NCI-H1930 (cell line): ENCODE measurements at regions not wholly inside any gene's neighbourhood (a gene's known extent, or its start where the extent isn't known, plus 50 kb on each side); places are given as distances from the start of the nearest gene placed in this dataset.
"Not testable (repeated sequence)": the region's sequence is repeated elsewhere in the genome, so short reads cannot be mapped to it uniquely, and the experiment has no call there.

ENCODE experiments used
- DNase-seq, 2 experiments: peaks; one replicate each; lab custom pipeline; 2025; lab: John Stamatoyannopoulos, UW

DNA sequence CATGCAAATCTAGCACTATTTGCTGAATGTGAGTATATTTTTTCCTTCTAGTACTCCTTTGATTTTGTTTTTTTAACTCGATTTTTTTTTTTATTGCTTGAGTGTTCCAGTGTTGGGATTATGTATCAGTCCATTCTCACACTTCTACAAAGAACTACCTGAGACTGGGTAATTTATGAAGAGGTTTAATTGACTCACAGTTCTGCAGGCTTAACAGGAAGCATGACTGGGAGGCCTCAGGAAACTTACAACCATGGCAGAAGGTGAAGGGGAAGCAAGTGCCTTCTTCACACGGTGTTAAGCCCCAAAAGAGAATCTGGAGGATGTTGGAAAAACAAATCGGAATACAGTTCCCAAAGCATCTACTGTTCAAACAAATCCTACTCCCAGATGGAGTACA lies 69.1 kb downstream of the ZNF518B start:
- not testable (repeated sequence) for DNase-seq

DNA sequence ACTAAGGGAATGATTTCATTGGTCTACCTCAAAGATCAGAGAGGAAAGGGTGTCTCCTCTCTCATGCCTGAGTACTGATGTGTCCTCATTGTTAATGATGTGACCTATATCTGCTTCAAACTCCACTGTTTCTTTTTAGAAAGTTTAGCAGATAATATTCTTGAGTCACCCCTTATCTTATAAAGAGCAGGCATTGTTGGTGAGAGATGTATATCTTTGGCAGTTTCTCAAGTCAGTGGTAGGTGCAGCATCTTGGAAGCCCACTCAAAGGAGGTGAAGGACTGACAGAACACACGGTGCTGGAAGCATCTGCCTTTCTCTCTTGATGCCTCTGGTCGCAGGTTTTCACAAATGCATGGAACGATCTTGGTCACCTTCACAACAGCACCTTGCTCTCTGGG lies 71.2 kb downstream of the ZNF518B start:
- no peak for DNase-seq

DNA sequence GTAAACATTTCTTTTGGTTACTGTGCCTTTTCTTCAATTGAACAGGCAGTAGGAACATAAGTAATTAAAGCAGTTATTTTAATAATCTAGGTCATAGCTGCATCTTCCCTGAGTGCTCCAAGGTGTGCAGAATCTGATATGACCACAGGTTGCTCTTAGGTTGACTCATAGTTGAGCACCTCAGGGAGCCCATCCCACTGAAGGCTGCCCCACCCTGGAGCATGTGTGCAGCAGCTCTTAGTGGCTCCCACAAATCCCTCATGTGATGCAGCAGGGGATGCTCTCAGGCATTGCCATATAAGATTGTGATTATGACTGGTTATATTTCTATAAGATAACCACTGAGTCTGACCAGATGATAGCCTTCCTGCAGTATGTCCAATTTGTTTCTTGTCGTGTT lies 72.3 kb downstream of the ZNF518B start:
- no peak for DNase-seq

DNA sequence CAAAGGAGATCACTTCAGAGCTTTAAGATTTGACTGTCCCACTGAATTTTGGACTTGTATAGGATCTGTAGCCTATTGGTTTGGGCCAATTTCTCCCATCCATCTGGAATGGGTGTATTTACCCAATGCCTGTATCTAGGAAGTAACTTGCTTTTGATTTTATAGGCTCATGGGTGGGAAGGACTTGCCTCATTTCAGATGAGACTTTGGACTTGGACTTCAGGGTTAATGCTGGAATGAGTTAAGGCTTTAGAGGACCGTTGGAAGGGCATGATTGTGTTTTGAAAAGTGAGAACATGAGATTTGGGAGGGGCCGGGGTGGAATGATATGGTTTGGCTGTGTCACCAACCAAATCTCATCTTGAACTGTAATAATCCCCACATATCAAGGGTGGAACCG lies 73.8 kb downstream of the ZNF518B start:
- no peak for DNase-seq

DNA sequence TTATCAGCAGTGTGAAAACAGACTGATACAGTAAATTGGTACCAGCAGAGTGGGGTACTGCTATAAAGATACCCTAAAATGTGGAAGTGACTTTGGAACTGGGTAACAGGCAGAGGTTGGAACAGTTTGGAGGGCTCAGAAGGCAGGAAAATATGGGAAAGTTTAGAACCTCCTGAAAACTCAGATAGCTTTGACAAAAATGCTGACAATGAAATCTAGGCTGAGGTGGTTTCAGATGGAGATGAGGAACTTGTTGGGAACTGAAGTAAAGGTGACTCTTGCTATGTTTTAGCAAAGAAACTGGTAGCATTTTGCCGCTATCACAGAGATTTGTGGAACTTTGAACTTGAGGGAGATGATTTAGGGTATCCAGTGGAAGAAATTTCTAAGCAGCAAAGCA lies 75.1 kb downstream of the ZNF518B start:
- not testable (repeated sequence) for DNase-seq

DNA sequence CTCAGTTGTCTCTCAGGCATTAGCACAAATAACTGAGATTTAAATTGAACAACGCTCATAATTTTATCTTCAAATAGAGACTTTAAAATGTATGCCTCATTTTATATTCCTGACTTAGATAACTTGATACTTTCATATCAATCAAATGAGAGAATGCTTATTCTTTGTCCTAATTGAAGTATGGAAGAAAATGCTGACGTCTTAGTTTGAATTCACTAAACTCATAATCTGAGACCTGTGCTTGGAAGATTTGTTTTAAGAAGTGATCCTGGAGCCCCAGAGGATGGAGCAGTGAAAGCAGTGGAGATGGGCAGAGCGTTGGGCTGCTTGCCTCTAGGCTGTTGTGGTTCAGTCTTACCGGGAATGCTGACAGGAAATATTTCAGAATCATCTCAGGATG lies 76.1 kb downstream of the ZNF518B start:
- DNase-seq, result no peak

DNA sequence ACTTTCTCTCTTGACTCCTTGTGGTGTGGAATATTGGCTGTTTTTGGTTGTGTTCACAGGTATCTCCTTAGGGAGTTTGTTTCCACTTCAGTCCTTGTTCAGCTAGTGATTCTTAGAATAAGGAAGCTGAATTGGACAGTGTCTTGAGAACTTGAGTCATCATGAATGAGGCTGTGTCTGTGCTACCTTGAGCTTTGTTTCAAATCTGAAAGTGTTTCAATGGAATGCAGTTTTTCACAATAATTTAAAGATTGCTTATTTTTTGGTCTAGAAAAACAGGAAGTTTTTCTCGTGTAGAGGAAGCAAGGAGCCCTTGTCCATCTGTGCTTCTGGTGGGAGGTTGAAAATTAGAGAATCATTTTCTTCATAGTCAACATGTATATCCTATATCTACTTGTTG lies 76.5 kb downstream of the ZNF518B start:
- DNase-seq, result no peak

DNA sequence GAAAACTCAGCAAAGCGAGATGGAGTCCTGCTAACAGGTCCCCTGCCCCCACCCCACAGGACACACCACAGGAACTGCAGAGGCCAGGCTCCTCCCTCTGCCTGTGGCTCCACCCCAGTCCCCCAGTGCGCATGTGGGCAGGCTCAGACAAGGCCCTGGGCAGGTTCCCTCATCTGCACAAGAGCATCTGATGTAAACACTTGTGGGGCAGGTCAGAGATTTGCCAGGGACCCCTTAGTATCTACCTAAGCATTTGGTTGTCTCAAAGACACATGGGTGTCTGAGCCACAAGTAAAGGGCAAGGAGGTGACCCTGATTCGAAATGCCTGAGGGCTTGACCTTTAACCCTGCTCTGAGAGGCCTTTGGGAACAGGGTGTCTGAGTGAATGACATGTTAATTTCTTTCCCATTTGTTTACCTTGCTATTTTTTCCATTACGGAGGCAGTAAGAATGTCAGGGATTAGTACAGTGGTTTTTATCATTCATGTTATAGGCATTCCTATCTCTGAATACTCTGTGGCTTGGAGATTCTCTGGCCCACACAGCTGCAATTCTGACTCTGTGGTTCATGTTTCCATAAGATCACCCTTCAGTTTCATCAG lies 85.3 kb downstream of the ZNF518B start:
- no peak for DNase-seq

DNA sequence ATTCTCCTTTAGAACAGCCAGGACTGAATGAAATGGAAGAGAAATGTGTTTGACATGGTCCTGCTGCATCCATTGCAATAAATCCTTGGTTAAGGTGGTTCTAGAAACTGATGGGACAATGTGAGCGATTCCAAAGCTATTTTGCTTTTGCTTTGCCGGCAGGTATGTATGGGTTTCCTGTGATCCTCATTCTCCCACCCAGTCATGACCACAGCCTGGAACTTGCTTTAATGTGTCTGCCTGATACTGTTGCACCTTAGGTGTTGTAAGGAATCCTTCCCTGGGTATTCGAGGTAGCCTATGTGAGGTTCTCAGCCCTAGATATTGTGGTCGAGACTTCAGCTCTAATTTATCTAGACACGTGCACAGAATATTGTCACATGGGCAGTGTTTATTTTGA lies 86.1 kb downstream of the ZNF518B start:
- DNase-seq, result no peak

DNA sequence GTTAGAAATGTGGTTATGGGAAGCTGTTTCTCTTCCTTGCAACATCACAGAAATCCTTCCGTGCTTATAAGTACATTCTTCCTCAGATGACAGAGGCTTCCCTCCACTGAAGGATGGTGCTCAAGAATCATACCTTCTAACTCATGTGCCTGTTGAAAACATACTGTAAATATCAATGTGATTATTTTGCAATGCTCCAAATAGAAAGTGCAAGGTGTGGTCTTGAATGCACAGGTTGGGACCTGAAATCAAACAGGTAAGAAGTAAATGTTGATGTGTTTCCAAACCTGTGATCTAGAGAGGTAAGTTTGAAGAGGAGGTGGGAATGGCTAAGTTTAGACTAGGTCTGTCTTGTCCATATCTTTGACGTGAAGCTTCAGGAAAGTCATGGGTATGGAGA lies 87.7 kb downstream of the ZNF518B start:
- DNase-seq, result no peak

DNA sequence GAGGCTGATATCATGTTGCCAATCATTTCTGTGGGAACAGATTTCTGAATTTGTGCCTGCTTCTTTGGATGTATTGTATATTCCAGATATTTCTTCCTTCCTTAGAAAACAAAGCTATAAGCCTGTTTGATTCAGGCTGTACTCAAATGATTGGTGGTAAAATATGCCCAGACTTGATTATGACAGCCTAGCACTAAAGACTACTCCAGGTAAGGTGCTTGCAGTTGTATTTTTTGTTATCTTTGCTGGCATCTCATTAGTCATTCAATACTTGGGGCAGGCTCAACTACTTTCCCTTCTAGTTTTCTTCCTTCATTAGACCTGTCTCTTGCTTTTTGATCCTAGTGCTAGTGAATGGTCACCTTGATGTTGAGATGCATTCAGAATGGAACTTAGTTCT lies 90.6 kb downstream of the ZNF518B start:
- no peak for DNase-seq

DNA sequence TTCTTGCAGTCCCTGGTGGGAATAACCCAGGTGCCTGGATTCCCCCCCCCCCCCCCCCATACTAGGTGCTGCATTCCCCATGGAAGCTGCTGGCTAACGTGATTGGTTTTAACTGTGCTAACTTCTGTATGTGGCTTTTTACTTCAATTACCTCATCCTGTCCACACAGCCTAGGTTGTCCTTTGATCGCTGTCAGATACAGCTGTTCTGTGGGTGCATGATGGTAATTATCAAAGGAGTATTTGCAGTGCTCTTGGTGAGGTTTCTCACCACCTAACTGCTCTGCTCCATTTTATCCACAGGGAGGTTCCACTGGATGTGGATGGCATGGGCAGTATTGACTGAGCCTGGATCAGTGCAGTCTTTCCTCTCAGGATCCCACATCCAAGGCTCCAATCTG lies 93.0 kb downstream of the ZNF518B start:
- no peak for DNase-seq

DNA sequence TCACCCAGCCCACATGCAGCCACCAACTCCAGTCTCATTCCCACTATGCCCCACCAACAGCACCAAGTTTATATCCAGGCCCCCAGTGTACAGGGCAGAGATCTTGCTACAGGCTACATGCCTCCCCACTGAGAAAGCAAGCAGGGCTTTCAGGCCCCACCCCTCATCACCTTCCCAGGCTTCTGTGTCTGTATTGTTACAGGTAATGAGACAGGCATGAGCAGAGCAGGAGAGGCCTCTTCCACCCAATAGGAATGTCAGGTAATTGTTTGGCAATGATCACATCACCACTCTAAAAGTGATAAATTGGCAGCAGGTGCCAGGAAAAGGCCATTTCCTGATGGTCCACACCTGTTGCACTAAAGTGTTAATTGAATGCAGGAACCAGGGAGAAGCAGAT lies 102.5 kb downstream of the ZNF518B start:
- no peak for DNase-seq

DNA sequence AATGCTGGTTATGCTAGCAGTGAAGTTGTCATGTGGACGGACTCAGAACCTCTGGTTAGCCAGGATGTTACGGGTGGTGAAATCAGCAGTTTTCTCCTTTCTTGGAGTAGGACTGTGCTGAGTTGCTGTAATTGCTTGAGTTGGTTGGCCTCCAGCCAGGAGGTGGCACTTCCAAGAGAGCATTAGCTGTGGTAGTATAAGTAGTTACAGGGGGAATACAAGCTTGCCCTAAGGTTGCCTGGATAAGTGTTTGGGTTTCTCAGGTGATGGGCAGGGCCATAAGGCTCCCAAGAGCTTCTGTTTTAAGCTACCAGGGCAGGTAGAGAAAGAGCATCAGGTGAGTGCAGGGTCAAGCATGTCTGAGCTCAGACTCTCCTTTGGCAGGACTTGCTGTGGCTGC lies 103.0 kb downstream of the ZNF518B start:
- DNase-seq, result no peak

DNA sequence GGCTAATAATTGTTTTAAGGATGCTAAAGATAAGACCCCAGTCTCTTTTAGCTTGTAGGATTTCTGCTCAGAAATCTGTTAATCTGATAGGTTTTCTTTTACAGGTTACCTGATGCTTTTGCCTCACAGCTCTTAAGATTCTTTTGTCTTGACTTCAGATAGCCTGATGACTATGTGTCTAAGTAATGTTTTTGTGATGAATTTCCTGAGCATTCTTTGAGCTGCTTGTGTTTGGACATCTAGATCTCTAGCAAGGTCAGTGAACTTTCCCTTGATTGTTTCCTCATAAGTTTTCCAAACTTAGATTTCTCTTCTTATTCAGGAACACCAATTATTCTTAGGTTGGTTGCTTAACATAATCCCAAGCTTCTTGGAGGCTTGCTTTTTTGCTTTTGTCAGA lies 104.1 kb downstream of the ZNF518B start:
- DNase-seq, result no peak

DNA sequence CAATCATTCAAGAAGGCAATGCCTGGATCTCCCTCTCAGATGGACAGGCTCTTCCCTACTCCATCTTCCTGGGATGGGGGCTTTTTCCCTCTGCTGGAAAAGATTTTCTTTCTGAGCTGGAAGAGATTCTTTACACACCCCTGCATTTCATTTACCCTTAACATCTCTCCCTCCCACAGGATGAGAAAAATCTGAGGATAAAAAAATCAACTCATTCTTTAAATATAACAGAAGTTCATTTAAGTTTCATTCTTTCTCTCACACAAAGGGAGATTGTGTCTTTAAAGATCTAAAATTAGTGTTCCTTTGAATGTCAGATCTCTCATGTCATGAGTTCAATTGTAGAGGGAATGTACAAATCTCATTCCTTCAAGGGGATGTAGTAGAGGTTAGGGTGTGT lies 109.0 kb downstream of the ZNF518B start:
- no peak for DNase-seq

DNA sequence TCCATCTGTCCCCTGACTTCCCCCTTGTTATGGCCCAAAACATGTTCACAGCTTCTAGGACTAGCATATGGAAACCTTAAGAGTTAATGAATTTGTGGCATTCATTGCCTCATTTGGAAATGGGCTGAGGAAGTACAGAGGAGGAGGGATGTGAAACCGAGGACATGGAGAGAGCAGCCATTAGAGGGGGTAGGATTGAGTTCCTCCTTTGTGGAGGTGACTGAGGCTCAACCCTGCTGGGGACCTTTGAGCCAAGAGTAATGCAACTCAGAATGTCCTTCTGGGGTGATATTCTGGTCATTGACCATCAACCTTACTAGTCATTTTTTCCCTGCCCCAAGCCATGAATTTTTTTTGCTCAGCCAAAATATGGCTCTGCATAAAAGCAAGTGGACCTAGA lies 109.4 kb downstream of the ZNF518B start:
- no peak for DNase-seq

DNA sequence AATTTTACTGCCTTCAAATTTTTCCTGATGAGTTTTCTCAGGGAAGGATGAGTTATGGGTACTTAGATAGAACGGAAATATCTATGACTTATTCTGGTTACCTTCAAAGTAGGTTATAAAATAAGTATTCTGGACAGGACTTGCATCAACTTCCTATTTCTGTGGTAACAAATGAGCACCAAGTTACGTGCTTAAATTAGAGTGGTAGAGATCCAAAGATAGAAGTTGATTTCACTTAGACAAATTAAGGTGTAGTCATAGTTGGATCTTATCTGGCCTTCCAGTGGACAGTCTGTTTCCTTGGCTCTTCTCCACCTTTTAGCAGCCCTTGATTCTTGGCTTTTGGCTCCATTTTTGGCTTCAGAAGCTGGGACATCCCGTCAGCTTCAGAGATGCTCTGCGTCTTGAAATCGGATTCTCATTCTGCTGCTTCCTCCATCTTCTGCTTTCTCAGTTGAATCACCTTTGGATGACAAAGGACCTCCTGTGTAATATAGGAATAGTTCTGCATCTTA lies 109.9 kb downstream of the ZNF518B start:
- DNase-seq, result no peak

DNA sequence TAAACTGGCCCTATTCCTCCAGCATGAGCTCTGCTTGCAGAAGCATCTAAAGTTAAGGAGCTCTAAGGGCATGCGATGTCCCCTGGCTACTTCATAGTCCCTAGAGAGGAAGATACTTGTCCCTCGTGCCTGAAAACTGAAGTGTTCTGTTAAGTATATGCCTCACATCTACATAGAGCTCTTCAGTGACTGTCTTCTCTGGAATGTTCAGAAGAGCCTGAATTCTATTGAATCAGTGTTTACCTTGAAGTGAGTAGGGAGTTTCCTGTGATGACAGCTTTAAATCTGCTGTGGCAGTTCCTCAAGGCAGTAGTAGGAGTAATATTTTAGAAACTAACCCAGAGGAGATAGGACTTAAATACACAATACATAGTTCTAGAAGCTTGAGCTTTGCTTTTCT lies 111.2 kb downstream of the ZNF518B start:
- DNase-seq, result no peak

DNA sequence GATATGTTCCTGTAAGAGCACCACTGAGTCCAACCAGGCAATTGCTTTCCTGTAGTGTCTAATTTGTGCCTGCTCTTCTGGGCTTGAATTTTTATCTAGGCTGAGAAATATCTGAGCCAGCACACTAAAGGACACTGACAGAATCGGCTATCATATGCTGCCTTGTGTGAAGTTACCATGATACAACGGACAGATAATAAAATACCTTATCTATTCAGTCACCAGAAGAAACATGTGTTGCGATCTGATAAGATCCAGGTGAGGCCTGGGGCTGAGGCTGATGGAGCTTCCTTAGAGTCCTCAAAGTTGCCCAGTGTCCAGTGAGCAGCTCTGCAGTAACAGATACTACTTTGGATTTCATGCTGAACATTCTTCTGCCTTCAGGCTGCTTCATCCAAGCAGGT lies 111.8 kb downstream of the ZNF518B start:
- no peak for DNase-seq

DNA sequence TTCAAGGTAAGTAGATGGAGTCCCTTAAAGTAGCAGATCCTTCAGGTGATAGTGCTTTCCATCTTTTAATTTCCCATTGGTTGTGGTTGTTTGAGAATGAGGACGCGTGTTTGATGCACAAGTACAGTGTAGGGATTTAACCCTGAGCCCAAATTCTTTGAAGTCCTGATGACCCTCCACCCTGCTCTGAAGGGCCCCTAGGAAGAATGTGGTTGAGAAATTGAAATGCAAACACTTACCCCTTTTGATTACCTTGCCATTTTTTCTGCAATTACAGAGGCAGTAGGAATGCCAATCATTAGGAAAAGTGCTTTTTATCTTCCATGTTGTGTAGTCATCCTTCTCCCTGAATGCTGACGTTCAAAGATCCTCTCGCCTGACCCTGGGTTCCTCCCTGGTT lies 112.4 kb downstream of the ZNF518B start:
- no peak for DNase-seq

DNA sequence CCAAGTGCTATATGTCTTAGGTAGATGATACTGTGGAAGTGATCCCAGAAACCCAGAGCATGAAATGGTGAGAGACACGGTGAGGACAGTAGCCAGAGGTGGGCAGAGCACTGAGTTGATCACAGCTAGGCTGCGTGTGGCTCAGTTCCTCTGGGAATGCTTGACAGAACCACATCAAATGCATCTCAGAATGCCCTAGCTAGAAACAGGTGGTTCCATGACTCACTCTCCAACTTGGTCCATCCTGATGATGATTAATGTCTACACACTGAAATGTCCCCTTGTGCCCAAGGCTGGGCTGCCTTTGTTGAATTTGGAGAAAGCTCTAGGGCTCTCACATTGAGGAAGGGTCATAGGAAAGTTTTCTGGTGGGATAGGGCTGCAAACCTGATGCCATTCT lies 113.6 kb downstream of the ZNF518B start:
- DNase-seq, result no peak

DNA sequence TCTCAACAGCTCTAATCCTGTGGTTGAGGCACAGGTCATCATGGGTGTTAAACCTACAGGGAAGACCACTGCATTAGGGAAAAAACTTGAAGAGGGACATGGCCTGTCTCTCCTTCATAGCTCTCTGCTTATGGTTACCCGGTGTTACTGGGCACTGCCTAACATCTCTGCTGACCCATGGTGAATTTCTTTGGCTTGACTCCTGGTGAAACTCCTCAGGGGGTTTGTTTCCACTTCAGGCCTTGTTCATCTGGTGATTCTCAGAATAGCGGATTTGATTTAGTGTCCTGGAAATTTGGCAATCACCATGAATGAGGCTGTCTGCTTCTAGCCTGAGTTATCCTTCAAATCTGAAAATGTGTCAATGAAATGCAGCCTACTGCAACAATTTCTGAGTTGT lies 114.4 kb downstream of the ZNF518B start:
- DNase-seq, result no peak

DNA sequence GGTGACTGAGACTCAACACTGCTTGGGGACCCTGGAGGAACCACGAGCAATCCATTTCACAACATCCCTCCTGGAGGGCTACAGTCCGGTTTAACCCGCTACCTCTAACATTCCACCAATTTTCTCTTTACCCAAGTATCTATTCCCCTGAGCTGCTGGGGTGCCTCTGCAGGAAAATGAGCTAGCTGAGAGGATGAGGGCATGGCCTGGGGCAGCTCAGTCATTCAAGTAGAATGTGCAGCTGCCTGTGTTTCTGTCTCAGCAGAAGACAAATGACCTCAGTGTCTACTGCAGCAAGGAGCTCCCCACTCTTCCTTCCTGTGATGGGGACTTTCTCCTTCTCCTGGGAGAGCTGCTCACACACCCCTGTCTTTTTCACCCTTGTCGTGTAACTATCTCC lies 120.8 kb downstream of the ZNF518B start:
- no peak for DNase-seq

DNA sequence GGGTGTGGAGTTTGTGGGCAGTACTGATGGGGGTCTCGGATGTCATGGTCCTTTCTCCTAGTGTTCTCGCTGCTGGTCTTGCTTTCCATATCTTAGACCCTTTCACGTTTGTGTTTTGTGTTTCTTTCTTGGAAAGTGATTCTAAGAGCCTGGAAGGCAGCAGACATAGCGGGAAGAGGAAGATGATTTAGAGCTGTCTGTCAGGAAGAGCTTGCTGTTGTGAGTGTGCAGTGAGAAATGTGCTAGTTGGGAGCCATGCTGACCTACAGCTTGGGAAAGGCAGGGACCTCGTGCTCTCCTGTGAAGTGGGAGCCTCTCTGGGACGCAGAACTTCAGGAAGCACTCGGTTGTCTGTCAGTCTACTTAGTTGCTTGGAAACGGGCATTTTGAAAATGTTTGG lies 122.2 kb downstream of the ZNF518B start:
- no peak for DNase-seq
